ENCODE measurements at regions not wholly inside any gene's neighbourhood (a gene's known extent, or its start where the extent isn't known, plus 50 kb on each side); places are given as distances from the start of the nearest gene placed in this dataset.

DNA sequence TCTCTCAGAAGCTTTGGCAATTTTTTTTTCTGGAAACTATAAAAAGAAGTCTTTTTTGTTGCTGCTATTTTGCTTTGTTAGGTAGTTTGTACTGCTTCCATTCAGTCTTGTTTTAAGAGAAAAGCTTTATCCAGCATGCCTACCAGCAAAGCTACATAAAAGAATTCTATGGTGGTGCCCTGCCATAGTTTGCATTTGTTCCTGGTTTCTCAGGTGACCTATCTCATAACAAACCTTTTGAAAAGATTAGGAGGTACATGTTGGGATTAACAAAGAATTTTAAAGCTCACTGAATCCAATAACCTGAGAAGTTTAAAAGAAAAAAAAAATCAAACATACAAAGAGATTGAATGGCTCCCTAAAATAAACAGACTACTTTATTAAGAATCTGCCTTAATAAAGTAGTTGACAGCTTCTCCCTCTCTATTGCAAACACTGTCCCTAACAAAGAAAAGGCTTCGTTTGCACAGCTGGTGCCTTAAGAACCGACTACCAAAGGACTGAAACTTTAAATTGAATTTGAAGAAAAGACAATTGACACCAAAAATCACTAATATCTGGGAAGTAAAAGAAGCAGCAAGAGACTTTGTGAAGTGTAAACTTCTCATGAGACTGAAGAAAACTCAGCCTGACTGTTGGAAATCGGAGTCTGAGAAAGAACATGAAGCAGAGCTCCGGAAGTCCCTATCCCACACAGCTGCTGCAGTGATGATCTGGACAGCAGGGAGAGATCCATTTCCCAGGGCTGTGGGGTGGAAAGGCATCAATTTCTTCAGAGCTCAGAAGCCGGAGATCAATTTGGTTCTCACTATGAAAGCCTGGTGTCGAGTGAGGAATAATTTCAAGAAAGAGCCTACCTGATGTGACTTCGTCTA is 102.7 kb upstream of the PLEKHA5 start:
- no peak overlapping the region for H3K4me3 ChIP-seq
- H3K27me3 ChIP-seq, result no peaks in the 10 kb centered on the region
- DNase-seq (ENCODE audit: low spot score), result no peak
- H3K9me3 ChIP-seq, result no peaks in the 10 kb centered on the region
- H3K27ac ChIP-seq, result no peak overlapping the region
- TF ChIP-seq, protein P1, sequence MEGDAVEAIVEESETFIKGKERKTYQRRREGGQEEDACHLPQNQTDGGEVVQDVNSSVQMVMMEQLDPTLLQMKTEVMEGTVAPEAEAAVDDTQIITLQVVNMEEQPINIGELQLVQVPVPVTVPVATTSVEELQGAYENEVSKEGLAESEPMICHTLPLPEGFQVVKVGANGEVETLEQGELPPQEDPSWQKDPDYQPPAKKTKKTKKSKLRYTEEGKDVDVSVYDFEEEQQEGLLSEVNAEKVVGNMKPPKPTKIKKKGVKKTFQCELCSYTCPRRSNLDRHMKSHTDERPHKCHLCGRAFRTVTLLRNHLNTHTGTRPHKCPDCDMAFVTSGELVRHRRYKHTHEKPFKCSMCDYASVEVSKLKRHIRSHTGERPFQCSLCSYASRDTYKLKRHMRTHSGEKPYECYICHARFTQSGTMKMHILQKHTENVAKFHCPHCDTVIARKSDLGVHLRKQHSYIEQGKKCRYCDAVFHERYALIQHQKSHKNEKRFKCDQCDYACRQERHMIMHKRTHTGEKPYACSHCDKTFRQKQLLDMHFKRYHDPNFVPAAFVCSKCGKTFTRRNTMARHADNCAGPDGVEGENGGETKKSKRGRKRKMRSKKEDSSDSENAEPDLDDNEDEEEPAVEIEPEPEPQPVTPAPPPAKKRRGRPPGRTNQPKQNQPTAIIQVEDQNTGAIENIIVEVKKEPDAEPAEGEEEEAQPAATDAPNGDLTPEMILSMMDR (IDR thresholded peaks at IDR 0.05), result no peak
- H3K36me3 ChIP-seq, result no peaks in the 10 kb centered on the region
- no peaks in the 10 kb centered on the region for H3K4me1 ChIP-seq

DNA sequence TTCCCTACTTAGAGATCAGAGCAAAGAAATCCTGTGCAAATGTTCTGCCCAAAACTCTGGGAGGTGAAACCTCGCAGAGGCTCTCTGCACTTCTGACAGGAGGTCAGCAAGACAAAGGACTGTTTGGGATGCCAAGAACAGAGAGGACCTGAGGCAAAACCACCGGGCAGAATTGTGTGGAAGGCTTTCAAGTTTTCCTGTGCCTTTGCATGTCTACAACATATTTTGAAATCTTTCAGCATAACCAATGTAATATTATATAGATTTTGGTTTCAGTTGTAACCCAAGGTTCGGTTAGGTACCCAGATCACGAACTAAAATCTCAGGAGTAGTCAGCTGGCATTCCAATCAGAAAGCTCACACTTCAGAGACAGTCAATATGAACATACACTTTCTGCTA is 99.4 kb upstream of the PLEKHA5 start:
- no peak for DNase-seq (ENCODE audit: low spot score)
- no peaks in the 10 kb centered on the region for H3K4me1 ChIP-seq
- no peaks in the 10 kb centered on the region for H3K9me3 ChIP-seq
- TF ChIP-seq, protein P1 (IDR thresholded peaks at IDR 0.05), result no peak
- H3K36me3 ChIP-seq, result no peaks in the 10 kb centered on the region
- no peak overlapping the region for H3K4me3 ChIP-seq
- no peak overlapping the region for H3K27ac ChIP-seq
- no peaks in the 10 kb centered on the region for H3K27me3 ChIP-seq

DNA sequence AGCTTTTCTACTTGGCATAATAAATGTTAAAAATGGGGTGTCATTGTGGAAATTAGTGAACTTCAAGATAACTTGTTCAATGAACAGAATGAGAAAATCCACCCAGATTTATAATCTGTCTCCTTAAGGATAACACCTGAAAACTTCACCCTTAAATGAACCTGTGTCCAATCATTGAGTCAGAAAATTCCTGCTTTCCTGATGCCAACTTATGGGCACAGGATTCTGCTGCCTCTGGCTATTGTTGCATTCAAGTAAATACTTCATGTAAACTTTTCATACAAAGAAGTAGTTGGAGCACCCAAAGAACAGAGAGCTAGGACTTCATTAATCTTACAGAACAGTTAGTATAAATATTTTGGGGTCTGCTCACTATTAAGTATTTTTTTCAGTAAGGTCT is 98.9 kb upstream of the PLEKHA5 start:
- Histone ChIP-seq H3K4me3 (no peak overlapping the region), H3K9me3 (no peaks in the 10 kb centered on the region)

DNA sequence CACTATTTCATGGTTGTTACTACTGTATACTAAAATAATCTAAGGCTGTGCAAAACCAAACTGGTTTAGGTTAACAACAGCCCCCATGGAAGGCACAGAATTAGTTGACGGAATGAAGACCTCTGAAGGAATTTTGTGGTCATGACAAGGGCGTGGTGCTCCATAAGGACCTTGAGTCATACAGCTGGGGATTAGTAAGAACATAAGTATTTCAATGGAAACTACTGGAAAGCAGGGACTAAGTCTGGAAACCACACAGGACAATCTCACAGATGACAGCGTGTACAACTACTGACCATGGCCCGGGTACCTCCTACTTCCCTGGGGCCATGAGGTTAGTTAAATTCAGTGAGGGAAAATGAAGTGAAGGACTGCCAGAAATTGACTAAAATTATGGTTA is 98.5 kb upstream of the PLEKHA5 start:
- H3K4me3 ChIP-seq, result no peak overlapping the region
- H3K27me3 ChIP-seq, result no peaks in the 10 kb centered on the region
- TF ChIP-seq, protein P1 (IDR thresholded peaks at IDR 0.05), result no peak
- H3K36me3 ChIP-seq, result no peaks in the 10 kb centered on the region
- H3K27ac ChIP-seq, result no peak overlapping the region
- H3K9me3 ChIP-seq, result no peaks in the 10 kb centered on the region
- no peak for DNase-seq (ENCODE audit: low spot score)
- peaks cover 0 to 5% of the 10 kb centered on the region in 2 donors for H3K4me1 ChIP-seq

More for the DNA sequence above, 98.9 kb upstream of the PLEKHA5 start:
- no peak for DNase-seq (ENCODE audit: low spot score)
- Histone ChIP-seq H3K4me1 (peaks cover 0 to under 1% of the 10 kb centered on the region in 2 donors), H3K27ac (no peak overlapping the region), H3K36me3 (no peaks in the 10 kb centered on the region), H3K27me3 (no peaks in the 10 kb centered on the region)
- TF ChIP-seq, protein P1 (IDR thresholded peaks at IDR 0.05), result no peak

DNA sequence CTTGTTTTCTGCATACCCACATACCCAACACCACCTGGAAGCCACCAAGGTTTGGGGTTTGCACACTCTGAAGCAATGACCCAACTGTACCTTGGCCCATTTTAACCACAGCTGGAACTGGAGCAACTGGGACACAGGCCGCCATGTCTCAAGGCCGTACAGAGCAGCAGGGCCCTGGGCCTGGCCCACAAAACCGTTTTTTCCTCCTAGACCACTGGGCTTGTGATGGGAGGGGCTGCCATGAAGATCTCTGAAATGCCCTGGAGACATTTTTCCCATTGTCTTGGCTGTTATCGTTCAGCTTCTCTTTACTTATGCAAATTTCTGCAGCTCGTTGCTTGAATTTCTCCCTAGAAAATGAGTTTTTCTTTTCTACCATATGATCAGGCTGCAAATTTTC is 96.7 kb upstream of the PLEKHA5 start:
- no peak overlapping the region for H3K4me3 ChIP-seq
- TF ChIP-seq, protein P1 (IDR thresholded peaks at IDR 0.05), result no peak
- no peak overlapping the region for H3K27ac ChIP-seq
- no peaks in the 10 kb centered on the region for H3K9me3 ChIP-seq
- H3K36me3 ChIP-seq, result no peaks in the 10 kb centered on the region
- no peak for DNase-seq (ENCODE audit: low spot score)
- H3K4me1 ChIP-seq, result peaks cover 0 to 15% of the 10 kb centered on the region in 2 donors
- no peaks in the 10 kb centered on the region for H3K27me3 ChIP-seq
